GM23338 (cell line): ENCODE measurements at regions not wholly inside any gene's neighbourhood (a gene's known extent, or its start where the extent isn't known, plus 50 kb on each side); places are given as distances from the start of the nearest gene placed in this dataset.

Experiments
- ATAC-seq: fragments of 200-7000 bp; cut with Tn5 transposase; 3 replicates; pipeline ENCODE4 v1.9.1; 2020
- DNase-seq: peaks from one replicate; pipeline ENCODE4 v3.0.0-alpha.2; 2015; ENCODE audit warnings: low spot score
- H2AFZ ChIP-seq: fragments of 200-600 bp; sonication (generic); 2 replicates; pipeline ENCODE4 v1.8.0; 2016; ENCODE audit warnings: antibody characterized with exemption, mild to moderate bottlenecking, moderate library complexity
- H3F3A ChIP-seq: fragments of 200-600 bp; sonication (generic); replicated peaks from 2 replicates; pipeline ENCODE4 v1.8.0; 2017; ENCODE audit warnings: antibody characterized with exemption, mixed run types, low read depth
- H3K27ac ChIP-seq: fragments of 200-600 bp; sonication (generic); 2 replicates; pipeline ENCODE4 v1.6.1; 2016; ENCODE audit warnings: low read depth
- H3K27me3 ChIP-seq: fragments of 200-600 bp; sonication (generic); 2 replicates; pipeline ENCODE4 v1.8.0; 2016; ENCODE audit warnings: mild to moderate bottlenecking, mixed run types, moderate library complexity; ENCODE audit not compliant: insufficient read depth
- H3K36me3 ChIP-seq: fragments of 200-600 bp; sonication (generic); 2 replicates; pipeline ENCODE4 v1.8.0; 2016; ENCODE audit warnings: mild to moderate bottlenecking; ENCODE audit not compliant: insufficient read depth
- H3K4me1 ChIP-seq: fragments of 200-600 bp; sonication (generic); 2 replicates; pipeline ENCODE4 v1.8.0; 2016; ENCODE audit warnings: mild to moderate bottlenecking, moderate library complexity; ENCODE audit not compliant: insufficient read depth
- H3K4me2 ChIP-seq: fragments of 200-600 bp; sonication (generic); 2 replicates; pipeline ENCODE4 v1.7.1; 2017; ENCODE audit warnings: mixed run types
- H3K4me3 ChIP-seq: fragments of 200-600 bp; sonication (generic); 2 replicates; pipeline ENCODE4 v1.6.1; 2016; ENCODE audit warnings: mixed run types
- H3K79me2 ChIP-seq: fragments of 200-600 bp; sonication (generic); replicated peaks from 2 replicates; pipeline ENCODE4 v1.8.0; 2017; ENCODE audit warnings: mild to moderate bottlenecking; ENCODE audit not compliant: insufficient read depth
- H3K9me2 ChIP-seq: fragments of 200-600 bp; sonication (generic); 2 replicates; pipeline ENCODE4 v1.8.0; 2017; ENCODE audit not compliant: insufficient read depth
- H4K20me1 ChIP-seq: fragments of 200-600 bp; sonication (generic); replicated peaks from 2 replicates; pipeline ENCODE4 v1.8.0; 2017; ENCODE audit warnings: mild to moderate bottlenecking; ENCODE audit not compliant: insufficient read depth
- H3K27ac Mint-ChIP-seq: 2 replicates; pipeline ENCODE4 v1.8.0; 2020; ENCODE audit warnings: inconsistent platforms, mild to moderate bottlenecking, moderate library complexity, mixed read lengths
- H3K27me3 Mint-ChIP-seq: 3 replicates; pipeline ENCODE4 v1.8.0; 2022; ENCODE audit warnings: low read depth, mild to moderate bottlenecking, moderate library complexity, mixed read lengths, inconsistent platforms; ENCODE audit not compliant: insufficient read depth, poor library complexity
- H3K36me3 Mint-ChIP-seq: 3 replicates; pipeline ENCODE4 v1.8.0; 2021; ENCODE audit warnings: low read depth, mild to moderate bottlenecking, inconsistent platforms, moderate library complexity, mixed read lengths
- H3K4me1 Mint-ChIP-seq: 3 replicates; pipeline ENCODE4 v1.8.0; 2020; ENCODE audit warnings: mild to moderate bottlenecking, inconsistent platforms, mixed read lengths
- H3K4me3 Mint-ChIP-seq: 3 replicates; pipeline ENCODE4 v1.8.0; 2021; ENCODE audit warnings: moderate library complexity, mild to moderate bottlenecking, inconsistent platforms, mixed read lengths
- H3K9me3 Mint-ChIP-seq: 3 replicates; pipeline ENCODE4 v1.8.0; 2020; ENCODE audit warnings: moderate library complexity, mild to moderate bottlenecking, inconsistent platforms, mixed read lengths
- CREB1 ChIP-seq: fragments of 250-450 bp; sonication (Bioruptor Pico); IDR thresholded peaks from 2 replicates; pipeline ENCODE4 v1.5.0; 2020; ENCODE audit warnings: low read depth, mild to moderate bottlenecking, moderate library complexity
- EZH2 ChIP-seq: fragments of 200-600 bp; sonication (generic); IDR thresholded peaks from one replicate; pipeline ENCODE4 v1.8.0; 2017; ENCODE audit warnings: antibody characterized with exemption, mild to moderate bottlenecking, low read depth; ENCODE audit not compliant: unreplicated experiment
- JUNB ChIP-seq: IDR thresholded peaks from one replicate; pipeline ENCODE4 v1.6.1; 2016; ENCODE audit warnings: antibody characterized with exemption; ENCODE audit not compliant: unreplicated experiment
- NANOG ChIP-seq: IDR thresholded peaks from 2 replicates; pipeline ENCODE4 v1.6.1; 2016; ENCODE audit warnings: antibody characterized with exemption, borderline replicate concordance
- POLR2AphosphoS5 ChIP-seq: IDR thresholded peaks from 2 replicates; pipeline ENCODE4 v1.6.1; 2016; ENCODE audit warnings: antibody characterized with exemption, low read depth
- TF ChIP-seq, protein P1 (sequence below): IDR thresholded peaks from one replicate; pipeline ENCODE4 v1.6.1; 2018; ENCODE audit warnings: antibody characterized with exemption; ENCODE audit not compliant: unreplicated experiment
- TF ChIP-seq, protein P2 (sequence below): IDR thresholded peaks from 2 replicates; pipeline ENCODE4 v1.6.1; 2016; ENCODE audit warnings: antibody characterized with exemption

DNA sequence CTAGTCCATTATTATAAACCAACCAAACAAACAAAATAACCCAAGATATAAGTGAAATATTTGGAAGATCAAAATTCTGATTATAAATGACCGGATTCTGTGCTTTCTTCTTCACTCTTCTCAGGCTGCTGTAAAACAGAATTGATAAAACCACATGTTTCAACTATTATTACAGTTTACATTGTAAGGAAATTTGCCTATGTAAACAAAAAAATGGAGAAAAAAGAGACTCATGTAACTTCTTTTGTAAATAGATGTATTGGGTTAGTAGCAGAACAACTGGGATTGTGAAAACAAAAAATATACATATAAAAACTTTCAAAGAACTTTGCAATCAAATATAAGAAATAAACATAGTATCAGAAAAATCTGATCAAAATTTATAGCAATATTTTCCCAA lies 295.2 kb upstream of the CCDC179 start:
- Histone ChIP-seq H3K4me3 (no peak overlapping the region), H3K27ac (no peak overlapping the region), H2AFZ (no peak overlapping the region), H3K4me1 (no peaks in the 10 kb centered on the region), H4K20me1 (no peaks in the 10 kb centered on the region), H3K4me2 (no peak overlapping the region), H3K9me2 (no peaks in the 10 kb centered on the region), H3K27me3 (no peaks in the 10 kb centered on the region), H3K36me3 (no peaks in the 10 kb centered on the region), H3F3A (no peaks in the 10 kb centered on the region), H3K79me2 (no peaks in the 10 kb centered on the region)
- no peak overlapping the region for H3K4me3 Mint-ChIP-seq
- no peaks in the 10 kb centered on the region for H3K4me1 Mint-ChIP-seq
- H3K27ac Mint-ChIP-seq: no peak overlapping the region
- ATAC-seq (no peak), DNase-seq (no peak)
- H3K27me3 Mint-ChIP-seq: no peaks in the 10 kb centered on the region
- TF ChIP-seq EZH2 (no peak), JUNB (no peak), CREB1 (CRISPR knock-in tag) (no peak)
- TF ChIP-seq, protein P1, sequence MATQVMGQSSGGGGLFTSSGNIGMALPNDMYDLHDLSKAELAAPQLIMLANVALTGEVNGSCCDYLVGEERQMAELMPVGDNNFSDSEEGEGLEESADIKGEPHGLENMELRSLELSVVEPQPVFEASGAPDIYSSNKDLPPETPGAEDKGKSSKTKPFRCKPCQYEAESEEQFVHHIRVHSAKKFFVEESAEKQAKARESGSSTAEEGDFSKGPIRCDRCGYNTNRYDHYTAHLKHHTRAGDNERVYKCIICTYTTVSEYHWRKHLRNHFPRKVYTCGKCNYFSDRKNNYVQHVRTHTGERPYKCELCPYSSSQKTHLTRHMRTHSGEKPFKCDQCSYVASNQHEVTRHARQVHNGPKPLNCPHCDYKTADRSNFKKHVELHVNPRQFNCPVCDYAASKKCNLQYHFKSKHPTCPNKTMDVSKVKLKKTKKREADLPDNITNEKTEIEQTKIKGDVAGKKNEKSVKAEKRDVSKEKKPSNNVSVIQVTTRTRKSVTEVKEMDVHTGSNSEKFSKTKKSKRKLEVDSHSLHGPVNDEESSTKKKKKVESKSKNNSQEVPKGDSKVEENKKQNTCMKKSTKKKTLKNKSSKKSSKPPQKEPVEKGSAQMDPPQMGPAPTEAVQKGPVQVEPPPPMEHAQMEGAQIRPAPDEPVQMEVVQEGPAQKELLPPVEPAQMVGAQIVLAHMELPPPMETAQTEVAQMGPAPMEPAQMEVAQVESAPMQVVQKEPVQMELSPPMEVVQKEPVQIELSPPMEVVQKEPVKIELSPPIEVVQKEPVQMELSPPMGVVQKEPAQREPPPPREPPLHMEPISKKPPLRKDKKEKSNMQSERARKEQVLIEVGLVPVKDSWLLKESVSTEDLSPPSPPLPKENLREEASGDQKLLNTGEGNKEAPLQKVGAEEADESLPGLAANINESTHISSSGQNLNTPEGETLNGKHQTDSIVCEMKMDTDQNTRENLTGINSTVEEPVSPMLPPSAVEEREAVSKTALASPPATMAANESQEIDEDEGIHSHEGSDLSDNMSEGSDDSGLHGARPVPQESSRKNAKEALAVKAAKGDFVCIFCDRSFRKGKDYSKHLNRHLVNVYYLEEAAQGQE: no peak
- no peaks in the 10 kb centered on the region for H3K36me3 Mint-ChIP-seq
- H3K9me3 Mint-ChIP-seq: no peaks in the 10 kb centered on the region; the same call in 2 of the 3 replicates

DNA sequence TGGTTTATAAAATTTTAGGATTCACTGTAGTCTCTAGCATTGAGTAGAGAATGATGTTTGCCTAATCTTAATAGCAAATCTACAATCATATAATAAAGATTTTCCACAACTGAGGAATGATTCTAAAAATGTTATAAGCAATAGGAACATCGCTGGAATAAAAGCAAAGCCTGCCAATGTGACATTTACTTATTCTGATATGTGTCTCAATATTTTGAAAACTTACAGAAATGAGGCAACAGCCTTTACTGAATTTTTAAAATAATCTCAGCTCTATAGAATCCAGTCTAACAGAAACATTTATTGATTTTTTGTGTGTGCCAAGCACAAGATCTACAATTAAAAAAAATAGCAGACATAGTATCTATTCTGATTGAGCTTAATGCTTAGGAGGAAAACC lies 303.7 kb upstream of the CCDC179 start:
- Histone ChIP-seq H3K4me3 (no peak overlapping the region), H3K4me2 (no peak overlapping the region), H2AFZ (no peak overlapping the region), H3K4me1 (0 out of 2 replicates have a peak, but pooled peaks cover 4% of the 10 kb centered on the region), H3K27me3 (no peaks in the 10 kb centered on the region), H3K79me2 (no peaks in the 10 kb centered on the region), H3K9me2 (no peaks in the 10 kb centered on the region), H3F3A (no peaks in the 10 kb centered on the region), H3K27ac (no peak overlapping the region), H4K20me1 (no peaks in the 10 kb centered on the region), H3K36me3 (no peaks in the 10 kb centered on the region)
- H3K4me1 Mint-ChIP-seq: peaks cover 11% of the 10 kb centered on the region; the same call in 2 of the 3 replicates
- no peak overlapping the region for H3K27ac Mint-ChIP-seq
- H3K27me3 Mint-ChIP-seq: peaks cover 1% of the 10 kb centered on the region
- H3K9me3 Mint-ChIP-seq: no peaks in the 10 kb centered on the region
- DNase-seq (no peak), ATAC-seq (no peak)
- no peak overlapping the region for H3K4me3 Mint-ChIP-seq
- H3K36me3 Mint-ChIP-seq: no peaks in the 10 kb centered on the region
- TF ChIP-seq EZH2 (no peak), POLR2AphosphoS5 (no peak), NANOG (no peak)
- TF ChIP-seq, protein P2, sequence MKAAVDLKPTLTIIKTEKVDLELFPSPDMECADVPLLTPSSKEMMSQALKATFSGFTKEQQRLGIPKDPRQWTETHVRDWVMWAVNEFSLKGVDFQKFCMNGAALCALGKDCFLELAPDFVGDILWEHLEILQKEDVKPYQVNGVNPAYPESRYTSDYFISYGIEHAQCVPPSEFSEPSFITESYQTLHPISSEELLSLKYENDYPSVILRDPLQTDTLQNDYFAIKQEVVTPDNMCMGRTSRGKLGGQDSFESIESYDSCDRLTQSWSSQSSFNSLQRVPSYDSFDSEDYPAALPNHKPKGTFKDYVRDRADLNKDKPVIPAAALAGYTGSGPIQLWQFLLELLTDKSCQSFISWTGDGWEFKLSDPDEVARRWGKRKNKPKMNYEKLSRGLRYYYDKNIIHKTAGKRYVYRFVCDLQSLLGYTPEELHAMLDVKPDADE: no peak
